SK-N-SH (cell line): ENCODE measurements at regions not wholly inside any gene's neighbourhood (a gene's known extent, or its start where the extent isn't known, plus 50 kb on each side); places are given as distances from the start of the nearest gene placed in this dataset.

Source experiments
- CTCF ChIA-PET: fragments of 300-600, 350-600 bp; formaldehyde crosslinking; extraction: SDS; loops from one replicate; lab custom pipeline; 2021; lab: Yijun Ruan, JAX
- POLR2A ChIA-PET: fragments of 350-600 bp; sonication (Branson Sonifier 250); formaldehyde crosslinking; extraction: SDS; loops from one replicate; lab custom pipeline; 2020; ENCODE audit warnings: antibody characterized with exemption, inconsistent platforms; lab: Yijun Ruan, JAX
- DNase-seq: peaks from one replicate; pipeline ENCODE4 v3.0.0; 2012
- H2AFZ ChIP-seq: fragments of 200-600 bp; sonication (generic); 2 replicates; pipeline ENCODE4 v1.8.1; 2016; ENCODE audit warnings: antibody characterized with exemption, mild to moderate bottlenecking, low read depth
- H3F3A ChIP-seq: fragments of 200-600 bp; sonication (generic); replicated peaks from 2 replicates; pipeline ENCODE3; 2016; ENCODE audit warnings: antibody characterized with exemption, mild to moderate bottlenecking; ENCODE audit not compliant: insufficient read depth
- H3K27ac ChIP-seq, 2 experiments: fragments of 200-500 bp in 1 of 2; fragments of 200-600 bp in 1 of 2; sonication (Bioruptor generic) in 1 of 2; sonication (generic), shearing (Covaris generic) in 1 of 2; 2 replicates each; pipeline versions ENCODE4 v1.5.1 to v1.6.1; 2014 to 2016; ENCODE audit warnings: low read depth in 2 of 2, inconsistent platforms in 1 of 2, low read length in 1 of 2, mild to moderate bottlenecking in 1 of 2, mixed read lengths in 1 of 2
- H3K27me3 ChIP-seq: fragments of 200-600 bp; sonication (generic), shearing (Covaris generic); 2 replicates; pipeline ENCODE4 v1.6.1; 2016; ENCODE audit warnings: mixed run types; ENCODE audit not compliant: insufficient read depth
- H3K36me3 ChIP-seq, 2 experiments: fragments of 200-500 bp in 1 of 2; fragments of 200-600 bp in 1 of 2; sonication (Bioruptor generic) in 1 of 2; sonication (generic) in 1 of 2; replicated peaks in 1 of 2; 2 replicates each; pipeline versions ENCODE3 to v1.5.1; 2014 to 2016; ENCODE audit warnings: low read length in 1 of 2, mild to moderate bottlenecking in 1 of 2; ENCODE audit not compliant: insufficient read depth in 2 of 2, control insufficient read depth in 1 of 2
- H3K4me1 ChIP-seq, 2 experiments: fragments of 200-500 bp in 1 of 2; fragments of 200-600 bp in 1 of 2; sonication (Bioruptor generic) in 1 of 2; sonication (generic), shearing (Covaris generic) in 1 of 2; 2 replicates each; pipeline versions ENCODE4 v1.5.1 to v1.6.1; 2014 to 2016; ENCODE audit warnings: low read depth in 1 of 2, low read length in 1 of 2, mixed run types in 1 of 2; ENCODE audit not compliant: insufficient read depth in 2 of 2, control insufficient read depth in 1 of 2
- H3K4me2 ChIP-seq: fragments of 200-600 bp; sonication (generic), shearing (Covaris generic); 2 replicates; pipeline ENCODE4 v1.6.1; 2017; ENCODE audit warnings: mixed run types
- H3K4me3 ChIP-seq, 2 experiments: fragments of 200-500 bp in 1 of 2; fragments of 200-600 bp in 1 of 2; sonication (Bioruptor generic) in 1 of 2; sonication (generic), shearing (Covaris generic) in 1 of 2; 2 replicates each; pipeline versions ENCODE4 v1.5.1 to v1.8.1; 2014 to 2016; ENCODE audit warnings: low read depth in 2 of 2, inconsistent platforms in 1 of 2, low read length in 1 of 2, mild to moderate bottlenecking in 1 of 2, mixed read lengths in 1 of 2, moderate library complexity in 1 of 2
- H3K79me2 ChIP-seq: fragments of 200-600 bp; sonication (generic); 2 replicates; pipeline ENCODE4 v1.8.1; 2017; ENCODE audit warnings: mild to moderate bottlenecking; ENCODE audit not compliant: insufficient read depth
- H3K9ac ChIP-seq: fragments of 200-600 bp; sonication (generic); 2 replicates; pipeline ENCODE4 v1.6.1; 2017; ENCODE audit warnings: mixed run types
- H3K9me2 ChIP-seq: fragments of 200-600 bp; sonication (generic); 2 replicates; pipeline ENCODE4 v1.6.1; 2017; ENCODE audit warnings: mixed run types
- H3K9me3 ChIP-seq: fragments of 200-600 bp; sonication (generic); 2 replicates; pipeline ENCODE4 v1.6.1; 2017; ENCODE audit warnings: mixed run types, mild to moderate bottlenecking, moderate library complexity
- H4K20me1 ChIP-seq: fragments of 200-600 bp; sonication (generic); 2 replicates; pipeline ENCODE4 v1.6.1; 2017; ENCODE audit warnings: mild to moderate bottlenecking, mixed run types; ENCODE audit not compliant: insufficient read depth
- FOSL2 ChIP-seq: IDR thresholded peaks from 2 replicates; pipeline ENCODE4 v1.4.0; 2012; ENCODE audit warnings: low read depth, mild to moderate bottlenecking, moderate library complexity, borderline replicate concordance
- NFIC ChIP-seq: IDR thresholded peaks from 2 replicates; pipeline ENCODE4 v1.4.0; 2012; ENCODE audit warnings: borderline replicate concordance
- RXRA ChIP-seq: IDR thresholded peaks from 2 replicates; pipeline ENCODE4 v1.4.0; 2012; ENCODE audit warnings: low read depth, mild to moderate bottlenecking, borderline replicate concordance
- TAF1 ChIP-seq: IDR thresholded peaks from 2 replicates; pipeline ENCODE4 v1.6.1; 2012; ENCODE audit warnings: low read depth, mild to moderate bottlenecking, low read length, moderate library complexity, borderline replicate concordance
- TCF12 ChIP-seq: IDR thresholded peaks from 2 replicates; pipeline ENCODE4 v1.4.0; 2012
- TEAD4 ChIP-seq: IDR thresholded peaks from 2 replicates; pipeline ENCODE4 v1.4.0; 2012; ENCODE audit warnings: mild to moderate bottlenecking, borderline replicate concordance; ENCODE audit not compliant: insufficient read depth
- ZBTB33 ChIP-seq: IDR thresholded peaks from 2 replicates; pipeline ENCODE4 v1.4.0; 2012; ENCODE audit warnings: low read depth, borderline replicate concordance
- WGBS: methylation state at CpG from one replicate; pipeline ENCODE4 v1.1.6; 2017; ENCODE audit warnings: low lambda C conversion rate; 5-methylcytosine and 5-hydroxymethylcytosine counted together

GRCh38 chr1:86207323-86207722, 50.8 kb upstream of the COL24A1 start:
- ChIA-PET POLR2A (no interaction called here), CTCF (no interaction called here)
- Histone ChIP-seq H3K9me3 (no peaks in the 10 kb centered on the region), H3K9me2 (no peaks in the 10 kb centered on the region), H3K4me2 (no peak overlapping the region), H3K27me3 (no peaks in the 10 kb centered on the region; the same call in 1 of the 2 replicates), H4K20me1 (no peaks in the 10 kb centered on the region), H2AFZ (no peak overlapping the region), H3K4me3 (no peak overlapping the region), H3K79me2 (no peaks in the 10 kb centered on the region), H3K4me1 (no peaks in the 10 kb centered on the region), H3F3A (no peaks in the 10 kb centered on the region), H3K27ac (no peak overlapping the region), H3K36me3 (no peaks in the 10 kb centered on the region)
- no peak for DNase-seq
- no CpG with 5 or more reads among the region's 2 CpGs for WGBS
- no peak for TF ChIP-seq TEAD4
- TF ChIP-seq NFIC, result peak; percentile 50; the same call in 1 of the 2 replicates
- no peak for TF ChIP-seq TAF1
- no peak for TF ChIP-seq TCF12
- no peak for TF ChIP-seq RXRA
- TF ChIP-seq FOSL2, result no peak
- TF ChIP-seq ZBTB33, result no peak
- TF ChIP-seq, all 33 proteins: peak for 1
- no peak overlapping the region for H3K9ac ChIP-seq
